ENCODE measurements at regions not wholly inside any gene's neighbourhood (a gene's known extent, or its start where the extent isn't known, plus 50 kb on each side); places are given as distances from the start of the nearest gene placed in this dataset.

GRCh38 chr19:28066161-28066560 lies 1146.8 kb downstream of the UQCRFS1 start:
- no peak for TF ChIP-seq CTCF (IDR thresholded peaks at IDR 0.05)

GRCh38 chr19:28065026-28065425 lies 1147.9 kb downstream of the UQCRFS1 start:
- TF ChIP-seq CTCF (IDR thresholded peaks at IDR 0.05), result no peak

- TF ChIP-seq CTCF (IDR thresholded peaks at IDR 0.05), result no peak
Observed at GRCh38 chr19:28063702-28064101, 1149.2 kb downstream of the UQCRFS1 start.

- no peak for TF ChIP-seq CTCF (IDR thresholded peaks at IDR 0.05)
Observed at GRCh38 chr19:28061111-28061510, 1151.8 kb downstream of the UQCRFS1 start.

- TF ChIP-seq CTCF (IDR thresholded peaks at IDR 0.05), result no peak
Observed at GRCh38 chr19:28051047-28051446, 1161.9 kb downstream of the UQCRFS1 start.

GRCh38 chr19:28049875-28050274 lies 1163.1 kb downstream of the UQCRFS1 start:
- TF ChIP-seq CTCF (IDR thresholded peaks at IDR 0.05), result no peak

- no peak for TF ChIP-seq CTCF (IDR thresholded peaks at IDR 0.05)
Observed at GRCh38 chr19:28046932-28047331, 1166.0 kb downstream of the UQCRFS1 start.

- TF ChIP-seq CTCF (IDR thresholded peaks at IDR 0.05), result no peak
Observed at GRCh38 chr19:28045621-28046020, 1167.3 kb downstream of the UQCRFS1 start.

All from LNCAP (cell line).